ENCODE measurements at regions not wholly inside any gene's neighbourhood (a gene's known extent, or its start where the extent isn't known, plus 50 kb on each side); places are given as distances from the start of the nearest gene placed in this dataset.

DNA sequence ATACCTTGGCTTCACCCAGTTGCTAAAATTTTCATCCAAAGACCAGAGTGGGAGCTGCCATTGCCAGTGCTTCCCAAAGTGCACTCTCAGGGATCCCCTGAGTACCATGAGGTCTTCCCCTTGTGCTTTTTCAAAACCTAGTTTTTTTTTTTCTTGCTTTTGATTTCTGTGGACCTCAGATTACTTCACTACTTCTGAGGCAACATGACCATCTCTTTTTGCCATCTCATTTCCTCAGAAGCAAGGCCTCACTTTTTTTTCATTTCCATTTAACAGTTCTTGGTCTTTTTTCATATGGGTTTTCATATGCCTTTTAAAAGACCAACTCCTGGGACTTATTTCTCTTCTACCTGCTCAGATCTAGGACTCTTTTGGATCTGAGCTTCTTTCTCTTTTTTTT lies 64.1 kb upstream of the MMS22L start:
- ChIA-PET CTCF (no interaction called here), POLR2A (no interaction called here)
- Histone ChIP-seq H4K20me1 (ENCODE audit: insufficient read depth) (no peaks in the 10 kb centered on the region), H3F3A (replicated peaks; ENCODE audit: insufficient read depth) (no peaks in the 10 kb centered on the region), H3K36me3 (replicated peaks in 1 of 2; ENCODE audit: control insufficient read depth in 1 of 2, insufficient read depth in 2 of 2, low read length in 1 of 2) (no peaks in the 10 kb centered on the region), H3K9ac (no peak overlapping the region), H3K27me3 (ENCODE audit: insufficient read depth) (no peaks in the 10 kb centered on the region), H3K9me2 (no peaks in the 10 kb centered on the region), H3K4me2 (no peak overlapping the region), H3K27ac (ENCODE audit: low read depth in 2 of 2, low read length in 1 of 2) (no peak overlapping the region), H3K9me3 (no peaks in the 10 kb centered on the region), H2AFZ (ENCODE audit: low read depth) (no peak overlapping the region), H3K79me2 (ENCODE audit: insufficient read depth) (no peaks in the 10 kb centered on the region), H3K4me1 (ENCODE audit: control insufficient read depth in 1 of 2, insufficient read depth in 2 of 2, low read depth in 1 of 2, low read length in 1 of 2) (no peaks in the 10 kb centered on the region), H3K4me3 (ENCODE audit: low read depth in 2 of 2, low read length in 1 of 2) (no peak overlapping the region)
- no peak for DNase-seq
- TF ChIP-seq, protein P1, sequence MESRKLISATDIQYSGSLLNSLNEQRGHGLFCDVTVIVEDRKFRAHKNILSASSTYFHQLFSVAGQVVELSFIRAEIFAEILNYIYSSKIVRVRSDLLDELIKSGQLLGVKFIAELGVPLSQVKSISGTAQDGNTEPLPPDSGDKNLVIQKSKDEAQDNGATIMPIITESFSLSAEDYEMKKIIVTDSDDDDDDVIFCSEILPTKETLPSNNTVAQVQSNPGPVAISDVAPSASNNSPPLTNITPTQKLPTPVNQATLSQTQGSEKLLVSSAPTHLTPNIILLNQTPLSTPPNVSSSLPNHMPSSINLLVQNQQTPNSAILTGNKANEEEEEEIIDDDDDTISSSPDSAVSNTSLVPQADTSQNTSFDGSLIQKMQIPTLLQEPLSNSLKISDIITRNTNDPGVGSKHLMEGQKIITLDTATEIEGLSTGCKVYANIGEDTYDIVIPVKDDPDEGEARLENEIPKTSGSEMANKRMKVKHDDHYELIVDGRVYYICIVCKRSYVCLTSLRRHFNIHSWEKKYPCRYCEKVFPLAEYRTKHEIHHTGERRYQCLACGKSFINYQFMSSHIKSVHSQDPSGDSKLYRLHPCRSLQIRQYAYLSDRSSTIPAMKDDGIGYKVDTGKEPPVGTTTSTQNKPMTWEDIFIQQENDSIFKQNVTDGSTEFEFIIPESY (IDR thresholded peaks at IDR 0.05; ENCODE audit: borderline replicate concordance, low read depth) = no peak
- TF ChIP-seq, protein P2, sequence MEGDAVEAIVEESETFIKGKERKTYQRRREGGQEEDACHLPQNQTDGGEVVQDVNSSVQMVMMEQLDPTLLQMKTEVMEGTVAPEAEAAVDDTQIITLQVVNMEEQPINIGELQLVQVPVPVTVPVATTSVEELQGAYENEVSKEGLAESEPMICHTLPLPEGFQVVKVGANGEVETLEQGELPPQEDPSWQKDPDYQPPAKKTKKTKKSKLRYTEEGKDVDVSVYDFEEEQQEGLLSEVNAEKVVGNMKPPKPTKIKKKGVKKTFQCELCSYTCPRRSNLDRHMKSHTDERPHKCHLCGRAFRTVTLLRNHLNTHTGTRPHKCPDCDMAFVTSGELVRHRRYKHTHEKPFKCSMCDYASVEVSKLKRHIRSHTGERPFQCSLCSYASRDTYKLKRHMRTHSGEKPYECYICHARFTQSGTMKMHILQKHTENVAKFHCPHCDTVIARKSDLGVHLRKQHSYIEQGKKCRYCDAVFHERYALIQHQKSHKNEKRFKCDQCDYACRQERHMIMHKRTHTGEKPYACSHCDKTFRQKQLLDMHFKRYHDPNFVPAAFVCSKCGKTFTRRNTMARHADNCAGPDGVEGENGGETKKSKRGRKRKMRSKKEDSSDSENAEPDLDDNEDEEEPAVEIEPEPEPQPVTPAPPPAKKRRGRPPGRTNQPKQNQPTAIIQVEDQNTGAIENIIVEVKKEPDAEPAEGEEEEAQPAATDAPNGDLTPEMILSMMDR (IDR thresholded peaks at IDR 0.05) = no peak
- TF ChIP-seq RCOR1 (IDR thresholded peaks at IDR 0.05; ENCODE audit: low read length) = no peak
- TF ChIP-seq EP300 (IDR thresholded peaks at IDR 0.05; ENCODE audit: borderline replicate concordance in 1 of 2, low read depth in 1 of 2, low read length in 1 of 2) = no peak

DNA sequence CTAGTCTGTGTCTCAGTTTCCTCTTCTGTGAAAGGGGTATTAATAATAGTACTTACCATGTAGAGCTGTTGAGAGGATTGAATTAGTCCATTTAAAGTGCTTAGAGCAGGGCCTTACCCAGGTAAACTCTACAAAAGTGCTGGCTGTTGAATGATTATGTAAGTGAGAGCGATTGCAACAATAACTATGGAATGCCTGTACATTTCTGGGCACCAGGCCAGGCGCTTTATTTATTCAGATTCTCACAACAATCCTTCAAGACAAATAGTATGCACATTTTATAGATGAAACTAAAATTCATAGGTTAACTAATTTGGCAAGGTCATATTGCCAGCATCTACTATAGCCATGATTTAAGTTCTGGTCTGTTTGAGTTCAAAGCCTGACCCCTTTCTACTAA lies 78.3 kb upstream of the MMS22L start:
- H3K4me3 ChIP-seq (ENCODE audit: low read depth in 2 of 2, low read length in 1 of 2) = no peak overlapping the region
- H2AFZ ChIP-seq (ENCODE audit: low read depth) = no peak overlapping the region
- no peaks in the 10 kb centered on the region for H3K9me2 ChIP-seq
- H3K4me1 ChIP-seq (ENCODE audit: control insufficient read depth in 1 of 2, insufficient read depth in 2 of 2, low read depth in 1 of 2, low read length in 1 of 2) = no peaks in the 10 kb centered on the region
- H3K9ac ChIP-seq = no peak overlapping the region
- H3K36me3 ChIP-seq (replicated peaks in 1 of 2; ENCODE audit: control insufficient read depth in 1 of 2, insufficient read depth in 2 of 2, low read length in 1 of 2) = no peaks in the 10 kb centered on the region
- no peaks in the 10 kb centered on the region for H3K27me3 ChIP-seq (ENCODE audit: insufficient read depth)
- no peaks in the 10 kb centered on the region for H4K20me1 ChIP-seq (ENCODE audit: insufficient read depth)
- no peak for DNase-seq
- CTCF ChIA-PET = interaction anchor here (1.6 kb wide), 1 partner anchor 146 kb away, joined by 4 read pairs; no protein-coding TSS in a partner anchor
- no peaks in the 10 kb centered on the region for H3F3A ChIP-seq (replicated peaks; ENCODE audit: insufficient read depth)
- 92% methylated on average over 2 of the region's 2 CpGs for WGBS (ENCODE audit: low lambda C conversion rate)
- POLR2A ChIA-PET = no interaction called here
- H3K4me2 ChIP-seq = no peak overlapping the region
- TF ChIP-seq MXI1 (IDR thresholded peaks at IDR 0.05; ENCODE audit: low read depth, low read length) (no peak), NFIC (IDR thresholded peaks at IDR 0.05; ENCODE audit: borderline replicate concordance) (no peak), EP300 (IDR thresholded peaks at IDR 0.05; ENCODE audit: borderline replicate concordance in 1 of 2, low read depth in 1 of 2, low read length in 1 of 2) (no peak), ELF1 (IDR thresholded peaks at IDR 0.05) (no peak), TEAD4 (IDR thresholded peaks at IDR 0.05; ENCODE audit: borderline replicate concordance, insufficient read depth) (no peak), GABPA (IDR thresholded peaks at IDR 0.05; ENCODE audit: low read depth) (no peak)
- TF ChIP-seq, protein P2 (IDR thresholded peaks at IDR 0.05) = no peak
- TF ChIP-seq, protein P3, sequence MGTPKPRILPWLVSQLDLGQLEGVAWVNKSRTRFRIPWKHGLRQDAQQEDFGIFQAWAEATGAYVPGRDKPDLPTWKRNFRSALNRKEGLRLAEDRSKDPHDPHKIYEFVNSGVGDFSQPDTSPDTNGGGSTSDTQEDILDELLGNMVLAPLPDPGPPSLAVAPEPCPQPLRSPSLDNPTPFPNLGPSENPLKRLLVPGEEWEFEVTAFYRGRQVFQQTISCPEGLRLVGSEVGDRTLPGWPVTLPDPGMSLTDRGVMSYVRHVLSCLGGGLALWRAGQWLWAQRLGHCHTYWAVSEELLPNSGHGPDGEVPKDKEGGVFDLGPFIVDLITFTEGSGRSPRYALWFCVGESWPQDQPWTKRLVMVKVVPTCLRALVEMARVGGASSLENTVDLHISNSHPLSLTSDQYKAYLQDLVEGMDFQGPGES (IDR thresholded peaks at IDR 0.05; ENCODE audit: low read depth, low read length) = no peak
- TF ChIP-seq, protein P4, sequence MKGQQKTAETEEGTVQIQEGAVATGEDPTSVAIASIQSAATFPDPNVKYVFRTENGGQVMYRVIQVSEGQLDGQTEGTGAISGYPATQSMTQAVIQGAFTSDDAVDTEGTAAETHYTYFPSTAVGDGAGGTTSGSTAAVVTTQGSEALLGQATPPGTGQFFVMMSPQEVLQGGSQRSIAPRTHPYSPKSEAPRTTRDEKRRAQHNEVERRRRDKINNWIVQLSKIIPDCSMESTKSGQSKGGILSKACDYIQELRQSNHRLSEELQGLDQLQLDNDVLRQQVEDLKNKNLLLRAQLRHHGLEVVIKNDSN (IDR thresholded peaks at IDR 0.05; ENCODE audit: borderline replicate concordance, low read depth) = no peak
- no peaks in the 10 kb centered on the region for H3K9me3 ChIP-seq
- H3K79me2 ChIP-seq (ENCODE audit: insufficient read depth) = no peaks in the 10 kb centered on the region; the same call in 1 of the 2 replicates
- no peak overlapping the region for H3K27ac ChIP-seq (ENCODE audit: low read depth in 2 of 2, low read length in 1 of 2)
